HepG2 (cell line): ENCODE measurements at regions not wholly inside any gene's neighbourhood (a gene's known extent, or its start where the extent isn't known, plus 50 kb on each side); places are given as distances from the start of the nearest gene placed in this dataset.

ENCODE experiments used
- ATAC-seq: fragments of 200-7000 bp; cut with Tn5 transposase; 3 replicates; pipeline ENCODE4 v1.9.1; 2020; ENCODE audit warnings: mild to moderate bottlenecking, moderate library complexity
- BruUV-seq: library from RNA; stranded (reverse); fragments of 400-500 nt; replicated peaks from 2 replicates; lab custom pipeline; 2021; lab: Mats Ljungman, UMichigan
- CTCF ChIA-PET: fragments of 300-600 bp; formaldehyde crosslinking; extraction: SDS; loops from one replicate; lab custom pipeline; 2021; ENCODE audit warnings: low total read pairs, inconsistent platforms, low intra/inter-chr PET ratio; lab: Yijun Ruan, JAX
- POLR2A ChIA-PET: fragments of 350-600 bp; sonication (Branson Sonifier 250); formaldehyde crosslinking; loops from one replicate; lab custom pipeline; 2020; ENCODE audit warnings: antibody characterized with exemption, inconsistent platforms; lab: Yijun Ruan, JAX
- DNase-seq: peaks from one replicate; pipeline ENCODE4 v3.0.0-alpha.2; 2015; ENCODE audit warnings: low spot score
- FAIRE-seq: peaks from 3 replicates; lab custom pipeline; 2011; peaks lifted over from hg19 to GRCh38; lab: Jason Lieb, UNC
- H2AFZ ChIP-seq: one replicate; pipeline ENCODE4 v1.6.1; 2011; ENCODE audit warnings: low read length, inconsistent platforms
- H3K27ac ChIP-seq: fragments of 300-600 bp; 3 replicates; pipeline ENCODE4 v1.8.0; 2011; ENCODE audit warnings: mixed run types, mild to moderate bottlenecking, mixed read lengths, low read length, inconsistent platforms; ENCODE audit not compliant: insufficient read depth; ENCODE audit errors: extremely low read length
- H3K27me3 ChIP-seq, 2 experiments: fragments of 200-600 bp in 1 of 2; 2 replicates in 1 of 2; 3 replicates in 1 of 2; pipeline versions ENCODE4 v1.6.0 to v1.8.0; 2011; ENCODE audit warnings: low read length in 2 of 2, mild to moderate bottlenecking in 2 of 2, moderate library complexity in 2 of 2, inconsistent platforms in 1 of 2; ENCODE audit not compliant: insufficient read depth in 2 of 2, control insufficient read depth in 1 of 2
- H3K36me3 ChIP-seq, 2 experiments: fragments of 200-600 bp in 1 of 2; replicated peaks in 1 of 2; 2 replicates in 1 of 2; 3 replicates in 1 of 2; pipeline versions ENCODE4 v1.5.1 to v1.8.0; 2011; ENCODE audit warnings: low read length in 2 of 2, inconsistent platforms in 1 of 2; ENCODE audit not compliant: insufficient read depth in 2 of 2, control insufficient read depth in 1 of 2
- H3K4me1 ChIP-seq: 2 replicates; pipeline ENCODE4 v1.5.1; 2012; ENCODE audit warnings: low read length, inconsistent platforms; ENCODE audit not compliant: insufficient read depth
- H3K4me2 ChIP-seq: 2 replicates; pipeline ENCODE4 v1.6.0; 2011; ENCODE audit warnings: low read depth, low read length, inconsistent platforms
- H3K4me3 ChIP-seq, 3 experiments: fragments of 200-600 bp in 1 of 3; sonication (generic), shearing (Covaris generic) in 1 of 3; replicated peaks in 1 of 3; 2 replicates each; pipeline ENCODE4 v1.5.1; 2011 to 2016; ENCODE audit warnings: low read length in 3 of 3, inconsistent platforms in 2 of 3, low read depth in 2 of 3, mild to moderate bottlenecking in 2 of 3, control low read depth in 1 of 3, mixed read lengths in 1 of 3; ENCODE audit not compliant: insufficient read depth in 1 of 3
- H3K79me2 ChIP-seq: one replicate; pipeline ENCODE4 v1.6.1; 2011; ENCODE audit warnings: low read length, inconsistent platforms; ENCODE audit not compliant: insufficient read depth
- H3K9ac ChIP-seq: 2 replicates; pipeline ENCODE4 v1.6.0; 2011; ENCODE audit warnings: mild to moderate bottlenecking, low read depth, low read length, inconsistent platforms; ENCODE audit not compliant: insufficient read depth
- H3K9me3 ChIP-seq: 2 replicates; pipeline ENCODE4 v1.5.1; 2012; ENCODE audit warnings: mild to moderate bottlenecking, low read length
- H4K20me1 ChIP-seq: 2 replicates; pipeline ENCODE4 v1.6.0; 2011; ENCODE audit warnings: inconsistent platforms, mild to moderate bottlenecking, low read length, moderate library complexity; ENCODE audit not compliant: insufficient read depth
- DNMT1 ChIP-seq: sonication (generic); formaldehyde crosslinking; IDR thresholded peaks from 2 replicates; pipeline ENCODE4 v1.5.1; 2020; ENCODE audit warnings: mild to moderate bottlenecking, missing genetic modification reagents
- MAFF ChIP-seq: IDR thresholded peaks from 2 replicates; pipeline ENCODE4 v1.6.1; 2011; ENCODE audit warnings: low read depth, low read length, improper control_type of control experiment
- MAFK ChIP-seq, 2 experiments: IDR thresholded peaks in 1 of 2; conservative IDR thresholded peaks in 1 of 2; 2 replicates each; pipeline ENCODE4 v1.6.1; 2011; ENCODE audit warnings: improper control_type of control experiment in 2 of 2, low read length in 2 of 2
- NFATC3 ChIP-seq: sonication (generic); formaldehyde crosslinking; IDR thresholded peaks from 2 replicates; pipeline ENCODE4 v1.5.1; 2020; ENCODE audit warnings: mild to moderate bottlenecking, missing genetic modification reagents
- SUZ12 ChIP-seq: fragments of 150-350 bp; IDR thresholded peaks from 2 replicates; pipeline ENCODE4 v1.6.1; 2014; ENCODE audit warnings: low read depth, low read length
- ZNF337 ChIP-seq: sonication (generic); formaldehyde crosslinking; IDR thresholded peaks from 2 replicates; pipeline ENCODE4 v1.5.1; 2020; ENCODE audit warnings: missing genetic modification reagents, low read depth, mild to moderate bottlenecking, borderline replicate concordance
- ZNF431 ChIP-seq: sonication (generic); formaldehyde crosslinking; IDR thresholded peaks from 2 replicates; pipeline ENCODE4 v1.9.0; 2022; ENCODE audit warnings: missing genetic modification reagents, low read depth, mild to moderate bottlenecking, borderline replicate concordance
- ZNF446 ChIP-seq: sonication (generic); formaldehyde crosslinking; IDR thresholded peaks from 2 replicates; pipeline ENCODE4 v1.5.0; 2020; ENCODE audit warnings: mild to moderate bottlenecking, missing genetic modification reagents
- ZSCAN29 ChIP-seq: sonication (generic); formaldehyde crosslinking; conservative IDR thresholded peaks from 2 replicates; pipeline ENCODE4 v1.4.0; 2020; ENCODE audit warnings: mild to moderate bottlenecking, missing genetic modification reagents
- WGBS: methylation state at CpG from one replicate; pipeline ENCODE4 v1.1.6; 2017; ENCODE audit warnings: low lambda C conversion rate; 5-methylcytosine and 5-hydroxymethylcytosine counted together
- in situ Hi-C: cut with HindIII; loops from 2 replicates; pipeline ENCODE4 v1.10.0; 2017; ENCODE audit warnings: low pct_unique_long_range_greater_than_20kb; ENCODE audit not compliant: extremely low pct_ligation_motif_present
- intact Hi-C: fragments of 100-400 bp; cut with micrococcal nuclease; formaldehyde crosslinking; loops from one replicate; pipeline ENCODE4 v1.10.0; 2022; ENCODE audit not compliant: unreplicated experiment
- TF ChIP-seq, protein P1 (sequence below): sonication (generic); formaldehyde crosslinking; IDR thresholded peaks from 2 replicates; pipeline ENCODE4 v1.4.0; 2020; ENCODE audit warnings: missing genetic modification reagents, borderline replicate concordance
- TF ChIP-seq, protein P2 (sequence below): sonication (generic); formaldehyde crosslinking; IDR thresholded peaks from 2 replicates; pipeline ENCODE4 v1.4.0; 2020; ENCODE audit warnings: mild to moderate bottlenecking, missing genetic modification reagents
- TF ChIP-seq, protein P3 (sequence below): sonication (generic); formaldehyde crosslinking; IDR thresholded peaks from 2 replicates; pipeline ENCODE4 v1.5.0; 2020; ENCODE audit warnings: mild to moderate bottlenecking, missing genetic modification reagents, borderline replicate concordance
- TF ChIP-seq, protein P4 (sequence below): sonication (generic); formaldehyde crosslinking; conservative IDR thresholded peaks from 2 replicates; pipeline ENCODE4 v1.4.0; 2020; ENCODE audit warnings: missing genetic modification reagents

DNA sequence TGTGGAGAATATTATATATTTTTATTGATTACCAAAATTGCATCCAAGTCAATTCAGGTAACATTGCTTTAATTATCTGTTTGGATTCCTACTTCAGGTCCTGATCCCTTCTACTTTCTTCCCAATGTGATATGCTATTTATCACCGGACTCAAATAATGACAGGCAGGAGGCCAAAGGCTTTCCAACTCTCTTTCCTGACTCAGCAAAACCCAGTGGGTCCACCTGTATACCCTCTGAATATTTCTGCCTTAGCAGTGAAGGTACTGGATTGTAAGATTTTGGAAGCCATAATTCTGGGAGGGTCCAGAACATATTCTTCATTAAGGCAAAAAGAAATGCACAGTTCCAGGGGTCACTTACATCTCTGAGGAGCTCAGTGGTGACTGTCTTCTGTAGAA lies 260.2 kb upstream of the UBASH3B start:
- no peak for ATAC-seq
- Histone ChIP-seq H3K27ac (no peak overlapping the region), H3K36me3 (no peaks in the 10 kb centered on the region), H3K4me1 (no peaks in the 10 kb centered on the region), H3K79me2 (no peaks in the 10 kb centered on the region), H2AFZ (no peak overlapping the region), H4K20me1 (no peaks in the 10 kb centered on the region), H3K27me3 (no peaks in the 10 kb centered on the region), H3K4me2 (no peak overlapping the region), H3K4me3 (no peak overlapping the region), H3K9ac (no peak overlapping the region), H3K9me3 (no peaks in the 10 kb centered on the region)
- no peak for DNase-seq
- CTCF ChIA-PET: no interaction called here
- in situ Hi-C loops: no loop called here
- intact Hi-C loops: no loop called here
- POLR2A ChIA-PET: no interaction called here
- WGBS: 17% methylated on average over 1 of the region's 1 CpG
- FAIRE-seq: no peak
- BruUV-seq: no TSS peak
- TF ChIP-seq, protein P1, sequence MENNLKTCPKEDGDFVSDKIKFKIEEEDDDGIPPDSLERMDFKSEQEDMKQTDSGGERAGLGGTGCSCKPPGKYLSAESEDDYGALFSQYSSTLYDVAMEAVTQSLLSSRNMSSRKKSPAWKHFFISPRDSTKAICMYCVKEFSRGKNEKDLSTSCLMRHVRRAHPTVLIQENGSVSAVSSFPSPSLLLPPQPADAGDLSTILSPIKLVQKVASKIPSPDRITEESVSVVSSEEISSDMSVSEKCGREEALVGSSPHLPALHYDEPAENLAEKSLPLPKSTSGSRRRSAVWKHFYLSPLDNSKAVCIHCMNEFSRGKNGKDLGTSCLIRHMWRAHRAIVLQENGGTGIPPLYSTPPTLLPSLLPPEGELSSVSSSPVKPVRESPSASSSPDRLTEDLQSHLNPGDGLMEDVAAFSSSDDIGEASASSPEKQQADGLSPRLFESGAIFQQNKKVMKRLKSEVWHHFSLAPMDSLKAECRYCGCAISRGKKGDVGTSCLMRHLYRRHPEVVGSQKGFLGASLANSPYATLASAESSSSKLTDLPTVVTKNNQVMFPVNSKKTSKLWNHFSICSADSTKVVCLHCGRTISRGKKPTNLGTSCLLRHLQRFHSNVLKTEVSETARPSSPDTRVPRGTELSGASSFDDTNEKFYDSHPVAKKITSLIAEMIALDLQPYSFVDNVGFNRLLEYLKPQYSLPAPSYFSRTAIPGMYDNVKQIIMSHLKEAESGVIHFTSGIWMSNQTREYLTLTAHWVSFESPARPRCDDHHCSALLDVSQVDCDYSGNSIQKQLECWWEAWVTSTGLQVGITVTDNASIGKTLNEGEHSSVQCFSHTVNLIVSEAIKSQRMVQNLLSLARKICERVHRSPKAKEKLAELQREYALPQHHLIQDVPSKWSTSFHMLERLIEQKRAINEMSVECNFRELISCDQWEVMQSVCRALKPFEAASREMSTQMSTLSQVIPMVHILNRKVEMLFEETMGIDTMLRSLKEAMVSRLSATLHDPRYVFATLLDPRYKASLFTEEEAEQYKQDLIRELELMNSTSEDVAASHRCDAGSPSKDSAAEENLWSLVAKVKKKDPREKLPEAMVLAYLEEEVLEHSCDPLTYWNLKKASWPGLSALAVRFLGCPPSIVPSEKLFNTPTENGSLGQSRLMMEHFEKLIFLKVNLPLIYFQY: no peak
- TF ChIP-seq, protein P2, sequence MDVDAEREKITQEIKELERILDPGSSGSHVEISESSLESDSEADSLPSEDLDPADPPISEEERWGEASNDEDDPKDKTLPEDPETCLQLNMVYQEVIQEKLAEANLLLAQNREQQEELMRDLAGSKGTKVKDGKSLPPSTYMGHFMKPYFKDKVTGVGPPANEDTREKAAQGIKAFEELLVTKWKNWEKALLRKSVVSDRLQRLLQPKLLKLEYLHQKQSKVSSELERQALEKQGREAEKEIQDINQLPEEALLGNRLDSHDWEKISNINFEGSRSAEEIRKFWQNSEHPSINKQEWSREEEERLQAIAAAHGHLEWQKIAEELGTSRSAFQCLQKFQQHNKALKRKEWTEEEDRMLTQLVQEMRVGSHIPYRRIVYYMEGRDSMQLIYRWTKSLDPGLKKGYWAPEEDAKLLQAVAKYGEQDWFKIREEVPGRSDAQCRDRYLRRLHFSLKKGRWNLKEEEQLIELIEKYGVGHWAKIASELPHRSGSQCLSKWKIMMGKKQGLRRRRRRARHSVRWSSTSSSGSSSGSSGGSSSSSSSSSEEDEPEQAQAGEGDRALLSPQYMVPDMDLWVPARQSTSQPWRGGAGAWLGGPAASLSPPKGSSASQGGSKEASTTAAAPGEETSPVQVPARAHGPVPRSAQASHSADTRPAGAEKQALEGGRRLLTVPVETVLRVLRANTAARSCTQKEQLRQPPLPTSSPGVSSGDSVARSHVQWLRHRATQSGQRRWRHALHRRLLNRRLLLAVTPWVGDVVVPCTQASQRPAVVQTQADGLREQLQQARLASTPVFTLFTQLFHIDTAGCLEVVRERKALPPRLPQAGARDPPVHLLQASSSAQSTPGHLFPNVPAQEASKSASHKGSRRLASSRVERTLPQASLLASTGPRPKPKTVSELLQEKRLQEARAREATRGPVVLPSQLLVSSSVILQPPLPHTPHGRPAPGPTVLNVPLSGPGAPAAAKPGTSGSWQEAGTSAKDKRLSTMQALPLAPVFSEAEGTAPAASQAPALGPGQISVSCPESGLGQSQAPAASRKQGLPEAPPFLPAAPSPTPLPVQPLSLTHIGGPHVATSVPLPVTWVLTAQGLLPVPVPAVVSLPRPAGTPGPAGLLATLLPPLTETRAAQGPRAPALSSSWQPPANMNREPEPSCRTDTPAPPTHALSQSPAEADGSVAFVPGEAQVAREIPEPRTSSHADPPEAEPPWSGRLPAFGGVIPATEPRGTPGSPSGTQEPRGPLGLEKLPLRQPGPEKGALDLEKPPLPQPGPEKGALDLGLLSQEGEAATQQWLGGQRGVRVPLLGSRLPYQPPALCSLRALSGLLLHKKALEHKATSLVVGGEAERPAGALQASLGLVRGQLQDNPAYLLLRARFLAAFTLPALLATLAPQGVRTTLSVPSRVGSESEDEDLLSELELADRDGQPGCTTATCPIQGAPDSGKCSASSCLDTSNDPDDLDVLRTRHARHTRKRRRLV: no peak
- TF ChIP-seq NFATC3 (CRISPR knock-in tag) (no peak), ZNF431 (no peak), ZNF446 (no peak), MAFF (peak; percentile 83), ZSCAN29 (CRISPR knock-in tag) (no peak), DNMT1 (no peak), ZNF337 (CRISPR knock-in tag) (no peak), SUZ12 (no peak), MAFK (conservative IDR thresholded peaks at IDR 0.05 in 1 of 2, IDR thresholded peaks at IDR 0.05 in 1 of 2; ENCODE audit: low read length in 2 of 2) (peak; percentile 76 to 91)
- TF ChIP-seq, protein P3, sequence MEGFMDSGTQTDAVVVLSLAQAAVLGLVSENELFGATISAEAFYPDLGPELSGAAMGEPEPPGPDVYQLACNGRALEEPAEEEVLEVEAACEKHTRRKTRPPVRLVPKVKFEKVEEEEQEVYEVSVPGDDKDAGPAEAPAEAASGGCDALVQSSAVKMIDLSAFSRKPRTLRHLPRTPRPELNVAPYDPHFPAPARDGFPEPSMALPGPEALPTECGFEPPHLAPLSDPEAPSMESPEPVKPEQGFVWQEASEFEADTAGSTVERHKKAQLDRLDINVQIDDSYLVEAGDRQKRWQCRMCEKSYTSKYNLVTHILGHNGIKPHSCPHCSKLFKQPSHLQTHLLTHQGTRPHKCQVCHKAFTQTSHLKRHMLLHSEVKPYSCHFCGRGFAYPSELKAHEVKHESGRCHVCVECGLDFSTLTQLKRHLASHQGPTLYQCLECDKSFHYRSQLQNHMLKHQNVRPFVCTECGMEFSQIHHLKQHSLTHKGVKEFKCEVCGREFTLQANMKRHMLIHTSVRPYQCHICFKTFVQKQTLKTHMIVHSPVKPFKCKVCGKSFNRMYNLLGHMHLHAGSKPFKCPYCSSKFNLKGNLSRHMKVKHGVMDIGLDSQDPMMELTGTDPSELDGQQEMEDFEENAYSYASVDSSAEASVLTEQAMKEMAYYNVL (CRISPR knock-in tag): no peak
- TF ChIP-seq, protein P4, sequence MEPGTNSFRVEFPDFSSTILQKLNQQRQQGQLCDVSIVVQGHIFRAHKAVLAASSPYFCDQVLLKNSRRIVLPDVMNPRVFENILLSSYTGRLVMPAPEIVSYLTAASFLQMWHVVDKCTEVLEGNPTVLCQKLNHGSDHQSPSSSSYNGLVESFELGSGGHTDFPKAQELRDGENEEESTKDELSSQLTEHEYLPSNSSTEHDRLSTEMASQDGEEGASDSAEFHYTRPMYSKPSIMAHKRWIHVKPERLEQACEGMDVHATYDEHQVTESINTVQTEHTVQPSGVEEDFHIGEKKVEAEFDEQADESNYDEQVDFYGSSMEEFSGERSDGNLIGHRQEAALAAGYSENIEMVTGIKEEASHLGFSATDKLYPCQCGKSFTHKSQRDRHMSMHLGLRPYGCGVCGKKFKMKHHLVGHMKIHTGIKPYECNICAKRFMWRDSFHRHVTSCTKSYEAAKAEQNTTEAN (CRISPR knock-in tag): no peak
